ENCODE measurements at regions not wholly inside any gene's neighbourhood (a gene's known extent, or its start where the extent isn't known, plus 50 kb on each side); places are given as distances from the start of the nearest gene placed in this dataset.

GRCh38 chr16:73710526-73710925 is 586.1 kb upstream of the PSMD7 start:
- TF ChIP-seq CTCF (IDR thresholded peaks at IDR 0.05) (no peak), POLR2A (IDR thresholded peaks at IDR 0.05) (no peak), POLR2AphosphoS5 (IDR thresholded peaks at IDR 0.05) (no peak), EP300 (IDR thresholded peaks at IDR 0.05; ENCODE audit: low read depth) (no peak)
